DMS 273 treated with DMSO at 0.1 percent for 48 hours (cell line): ENCODE measurements at regions not wholly inside any gene's neighbourhood (a gene's known extent, or its start where the extent isn't known, plus 50 kb on each side); places are given as distances from the start of the nearest gene placed in this dataset.
"Not testable (repeated sequence)": the region's sequence is repeated elsewhere in the genome, so short reads cannot be mapped to it uniquely, and the experiment has no call there.

Source experiments
- DNase-seq: peaks from one replicate; lab custom pipeline; 2025; lab: John Stamatoyannopoulos, UW

GRCh38 chr16:65725156-65725845 lies 603.4 kb upstream of the CDH11 start:
- DNase-seq: no peak

GRCh38 chr16:65722429-65722828 lies 600.6 kb upstream of the CDH11 start:
- DNase-seq: no peak

GRCh38 chr16:65717846-65718245 lies 596.0 kb upstream of the CDH11 start:
- DNase-seq: no peak

- no peak for DNase-seq
Measured at GRCh38 chr16:65716737-65717700, 595.2 kb upstream of the CDH11 start.

GRCh38 chr16:65713181-65713808 lies 591.4 kb upstream of the CDH11 start:
- no peak for DNase-seq

- no peak for DNase-seq
Measured at GRCh38 chr16:65710107-65710506, 588.2 kb upstream of the CDH11 start.

- no peak for DNase-seq
Measured at GRCh38 chr16:65704866-65705265, 583.0 kb upstream of the CDH11 start.

GRCh38 chr16:65702707-65703402 lies 581.0 kb upstream of the CDH11 start:
- DNase-seq: no peak

- no peak for DNase-seq
Measured at GRCh38 chr16:65700596-65700995, 578.7 kb upstream of the CDH11 start.

GRCh38 chr16:65698791-65699321 lies 577.0 kb upstream of the CDH11 start:
- DNase-seq: no peak

- no peak for DNase-seq
Measured at GRCh38 chr16:65697521-65697920, 575.7 kb upstream of the CDH11 start.

GRCh38 chr16:65697065-65697464 lies 575.2 kb upstream of the CDH11 start:
- DNase-seq: no peak

GRCh38 chr16:65691846-65692245 lies 570.0 kb upstream of the CDH11 start:
- DNase-seq: not testable (repeated sequence)

GRCh38 chr16:65689726-65690125 lies 567.9 kb upstream of the CDH11 start:
- DNase-seq: no peak

GRCh38 chr16:65688301-65688700 lies 566.4 kb upstream of the CDH11 start:
- DNase-seq: no peak

GRCh38 chr16:65684230-65684629 lies 562.4 kb upstream of the CDH11 start:
- no peak for DNase-seq

- no peak for DNase-seq
Measured at GRCh38 chr16:65681406-65681805, 559.5 kb upstream of the CDH11 start.

- no peak for DNase-seq
Measured at GRCh38 chr16:65679785-65680184, 557.9 kb upstream of the CDH11 start.

- DNase-seq: no peak
Measured at GRCh38 chr16:65675161-65675560, 553.3 kb upstream of the CDH11 start.

GRCh38 chr16:65672960-65673359 lies 551.1 kb upstream of the CDH11 start:
- no peak for DNase-seq

- no peak for DNase-seq
Measured at GRCh38 chr16:65671071-65671470, 549.2 kb upstream of the CDH11 start.

- DNase-seq: no peak
Measured at GRCh38 chr16:65668064-65668595, 546.3 kb upstream of the CDH11 start.
